ENCODE measurements at regions not wholly inside any gene's neighbourhood (a gene's known extent, or its start where the extent isn't known, plus 50 kb on each side); places are given as distances from the start of the nearest gene placed in this dataset.

- intact Hi-C loops (cut with DNase I; ENCODE audit: low total_unique reads), result no loop called here
- Histone ChIP-seq H3K27ac (no peak overlapping the region), H3K27me3 (no peaks in the 10 kb centered on the region), H3K4me1 (no peaks in the 10 kb centered on the region), H3K9me3 (no peaks in the 10 kb centered on the region), H3K4me3 (no peak overlapping the region), H3K36me3 (no peaks in the 10 kb centered on the region)
- TF ChIP-seq POLR2AphosphoS5 (IDR thresholded peaks at IDR 0.05), result no peak
- TF ChIP-seq CTCF (IDR thresholded peaks at IDR 0.05), result no peak
- TF ChIP-seq POLR2A (IDR thresholded peaks at IDR 0.05), result no peak
- DNase-seq (ENCODE audit: low spot score in 2 of 2), result no peak
These were observed 234.2 kb upstream of the RFX3 start for GRCh38 chr9:3760031-3760430.

- Histone ChIP-seq H3K9me3 (no peaks in the 10 kb centered on the region), H3K27me3 (no peaks in the 10 kb centered on the region), H3K4me3 (no peak overlapping the region), H3K36me3 (no peaks in the 10 kb centered on the region), H3K4me1 (no peaks in the 10 kb centered on the region), H3K27ac (no peak overlapping the region)
- intact Hi-C loops (cut with DNase I; ENCODE audit: low total_unique reads), result no loop called here
- no peak for DNase-seq (ENCODE audit: low spot score in 2 of 2)
- TF ChIP-seq POLR2AphosphoS5 (IDR thresholded peaks at IDR 0.05) (no peak), POLR2A (IDR thresholded peaks at IDR 0.05) (no peak), CTCF (IDR thresholded peaks at IDR 0.05) (no peak)
These were observed 233.2 kb upstream of the RFX3 start for GRCh38 chr9:3758816-3759576.

- Histone ChIP-seq H3K4me3 (no peak overlapping the region), H3K4me1 (peaks cover 0 to 5% of the 10 kb centered on the region in 2 donors), H3K9me3 (no peaks in the 10 kb centered on the region), H3K27ac (no peak overlapping the region), H3K36me3 (no peaks in the 10 kb centered on the region), H3K27me3 (no peaks in the 10 kb centered on the region)
- DNase-seq (ENCODE audit: low spot score in 2 of 2), result no peak
- TF ChIP-seq CTCF (IDR thresholded peaks at IDR 0.05), result no peak
- no peak for TF ChIP-seq POLR2AphosphoS5 (IDR thresholded peaks at IDR 0.05)
- TF ChIP-seq POLR2A (IDR thresholded peaks at IDR 0.05), result no peak
- intact Hi-C loops (cut with DNase I; ENCODE audit: low total_unique reads), result no loop called here
These were observed 230.3 kb upstream of the RFX3 start for GRCh38 chr9:3756071-3756470.

GRCh38 chr9:3751125-3751758, 225.4 kb upstream of the RFX3 start:
- H3K9me3 ChIP-seq, result no peaks in the 10 kb centered on the region
- peak in 1 of 2 donors; percentile 79 for DNase-seq (ENCODE audit: low spot score in 2 of 2)
- TF ChIP-seq POLR2AphosphoS5 (IDR thresholded peaks at IDR 0.05), result peak in 1 of 3 donors; percentile 67
- no peak for TF ChIP-seq POLR2A (IDR thresholded peaks at IDR 0.05)
- no peak for TF ChIP-seq CTCF (IDR thresholded peaks at IDR 0.05)
- peaks cover 0 to 5% of the 10 kb centered on the region in 2 donors for H3K4me1 ChIP-seq
- no peaks in the 10 kb centered on the region for H3K27me3 ChIP-seq
- no peak overlapping the region for H3K4me3 ChIP-seq
- intact Hi-C loops (cut with DNase I; ENCODE audit: low total_unique reads), result no loop called here
- H3K36me3 ChIP-seq, result no peaks in the 10 kb centered on the region
- H3K27ac ChIP-seq, result peak overlapping the region; percentile 69 to 74

- Histone ChIP-seq H3K27ac (peak overlapping the region; percentile 69 to 74), H3K36me3 (no peaks in the 10 kb centered on the region)
- no peak for DNase-seq (ENCODE audit: low spot score in 2 of 2)
These were observed 224.5 kb upstream of the RFX3 start for GRCh38 chr9:3750321-3750720.

More at GRCh38 chr9:3750321-3750720, 224.5 kb upstream of the RFX3 start:
- intact Hi-C loops (cut with DNase I; ENCODE audit: low total_unique reads), result no loop called here
- H3K4me1 ChIP-seq, result peaks cover 0 to 5% of the 10 kb centered on the region in 2 donors
- TF ChIP-seq POLR2A (IDR thresholded peaks at IDR 0.05) (no peak), CTCF (IDR thresholded peaks at IDR 0.05) (no peak), POLR2AphosphoS5 (IDR thresholded peaks at IDR 0.05) (no peak)
- H3K9me3 ChIP-seq, result no peaks in the 10 kb centered on the region
- H3K4me3 ChIP-seq, result no peak overlapping the region
- H3K27me3 ChIP-seq, result no peaks in the 10 kb centered on the region

Measured in breast epithelium (tissue), 4 donors.